ENCODE measurements at regions not wholly inside any gene's neighbourhood (a gene's known extent, or its start where the extent isn't known, plus 50 kb on each side); places are given as distances from the start of the nearest gene placed in this dataset.

- TF ChIP-seq POLR2A (IDR thresholded peaks at IDR 0.05) (no peak), CTCF (IDR thresholded peaks at IDR 0.05 in 8 of 11, conservative IDR thresholded peaks at IDR 0.05 in 3 of 11) (no peak)
Observed at GRCh38 chr15:62822228-62822627, 220.3 kb upstream of the TPM1 start.
